ENCODE measurements at regions not wholly inside any gene's neighbourhood (a gene's known extent, or its start where the extent isn't known, plus 50 kb on each side); places are given as distances from the start of the nearest gene placed in this dataset.

GRCh38 chr2:34604164-34604563, 1005.1 kb upstream of the FAM98A start:
- ChIA-PET SMC1A (ENCODE audit: uncharacterized antibody, unreplicated experiment) (interaction anchor here (1.2 to 1.3 kb wide), 2 partner anchors 64 to 136 kb away, joined by 3 read pairs; no protein-coding TSS in a partner anchor), CTCF (no interaction called here), RAD21 (ENCODE audit: unreplicated experiment) (no interaction called here), POLR2A (no interaction called here)
- Histone ChIP-seq H3K4me2 (ENCODE audit: control insufficient read depth, insufficient read depth) (no peak overlapping the region), H4K20me1 (ENCODE audit: control insufficient read depth, insufficient read depth) (no peaks in the 10 kb centered on the region), H2AFZ (ENCODE audit: control insufficient read depth, low read depth, low read length) (no peak overlapping the region), H3K27ac (ENCODE audit: control insufficient read depth, insufficient read depth) (no peak overlapping the region), H3K79me2 (ENCODE audit: control insufficient read depth, insufficient read depth, low read length) (no peaks in the 10 kb centered on the region), H3K27me3 (replicated peaks in 1 of 2; ENCODE audit: control insufficient read depth in 2 of 2, insufficient read depth in 2 of 2, low read length in 1 of 2) (no peaks in the 10 kb centered on the region), H3K4me3 (no peak overlapping the region), H3K4me1 (ENCODE audit: control insufficient read depth, insufficient read depth, low read length) (no peaks in the 10 kb centered on the region), H3K9ac (ENCODE audit: control insufficient read depth, insufficient read depth, low read length) (no peak overlapping the region), H3K36me3 (ENCODE audit: control insufficient read depth in 2 of 2, insufficient read depth in 2 of 2, low read length in 1 of 2) (no peaks in the 10 kb centered on the region), H3K9me3 (replicated peaks; ENCODE audit: control insufficient read depth, insufficient read depth, low read length) (no peaks in the 10 kb centered on the region)
- ATAC-seq (no peak), DNase-seq (ENCODE audit: low read depth, low spot score) (no peak), FAIRE-seq (no peak)
- BruUV-seq (replicated peaks) = no TSS peak
- intact Hi-C loops (cut with micrococcal nuclease; ENCODE audit: unreplicated experiment) = no loop called here
- WGBS (ENCODE audit: insufficient coverage, insufficient replicate concordance, low lambda C conversion rate, missing lambda C conversion rate) = 41% methylated on average over 3 of the region's 4 CpGs
- in situ Hi-C loops (cut with MboI) = no loop called here
- TF ChIP-seq ZBTB40 (IDR thresholded peaks at IDR 0.05; ENCODE audit: borderline replicate concordance) (no peak), POLR2AphosphoS2 (IDR thresholded peaks at IDR 0.05; ENCODE audit: low read depth, low read length) (no peak), TARDBP (IDR thresholded peaks at IDR 0.05; ENCODE audit: borderline replicate concordance) (no peak), ZBTB33 (IDR thresholded peaks at IDR 0.05) (no peak), SPI1 (IDR thresholded peaks at IDR 0.05; ENCODE audit: borderline replicate concordance, insufficient read depth, low read depth, low read length) (no peak), IRF3 (IDR thresholded peaks at IDR 0.05) (no peak), HDAC6 (IDR thresholded peaks at IDR 0.05; ENCODE audit: unreplicated experiment) (no peak), TCF12 (IDR thresholded peaks at IDR 0.05; ENCODE audit: low read depth, low read length) (no peak), CEBPZ (IDR thresholded peaks at IDR 0.05; ENCODE audit: low read depth, low read length) (no peak), EP300 (IDR thresholded peaks at IDR 0.05; ENCODE audit: borderline replicate concordance in 1 of 2, control insufficient read depth in 1 of 2, low read depth in 2 of 2, low read length in 2 of 2) (no peak), USF1 (IDR thresholded peaks at IDR 0.05; ENCODE audit: borderline replicate concordance, extremely low read length, insufficient read depth, low read depth, low read length) (no peak)

Measured in GM12878 (cell line).